Psoas muscle (tissue), 7 donors: ENCODE measurements at regions not wholly inside any gene's neighbourhood (a gene's known extent, or its start where the extent isn't known, plus 50 kb on each side); places are given as distances from the start of the nearest gene placed in this dataset.
"Not testable (repeated sequence)": the region's sequence is repeated elsewhere in the genome, so short reads cannot be mapped to it uniquely, and the experiment has no call there.

Source experiments
- ATAC-seq, 4 donors: fragments of 200-7000 bp; cut with Tn5 transposase; one replicate each; pipeline ENCODE4 v1.9.1; 2020; ENCODE audit warnings: moderate library complexity in 3 of 4, mild to moderate bottlenecking in 2 of 4
- DNase-seq, 2 donors: peaks; one replicate each; pipeline ENCODE4 v3.0.0-alpha.2; 2020
- H3K27ac ChIP-seq: fragments of 200-600 bp; one replicate; pipeline ENCODE4 v1.8.0; 2022
- H3K27me3 ChIP-seq, 3 donors: fragments of 200-600 bp in 1 of 3; one replicate each; pipeline versions ENCODE4 v1.6.1 to v1.8.0; 2013 to 2022; ENCODE audit warnings: low read length in 2 of 3, mild to moderate bottlenecking in 2 of 3, moderate library complexity in 1 of 3; ENCODE audit not compliant: insufficient read depth in 3 of 3
- H3K36me3 ChIP-seq, 2 donors: fragments of 200-600 bp in 1 of 2; one replicate each; pipeline versions ENCODE4 v1.6.1 to v1.8.0; 2013 to 2022; ENCODE audit warnings: low read depth in 1 of 2, mild to moderate bottlenecking in 1 of 2, moderate library complexity in 1 of 2; ENCODE audit not compliant: insufficient read depth in 1 of 2
- H3K4me1 ChIP-seq: fragments of 200-600 bp; one replicate; pipeline ENCODE4 v1.8.0; 2022
- H3K4me3 ChIP-seq: fragments of 200-600 bp; one replicate; pipeline ENCODE4 v1.8.0; 2022; ENCODE audit warnings: mild to moderate bottlenecking
- H3K9me3 ChIP-seq: fragments of 200-600 bp; one replicate; pipeline ENCODE4 v1.8.0; 2022
- CTCF ChIP-seq: fragments of 200-600 bp; IDR thresholded peaks from one replicate; pipeline ENCODE4 v1.8.0; 2022; ENCODE audit warnings: antibody characterized with exemption
- WGBS, 3 donors: extraction: QIAGEN DNeasy Blood & Tissue Kit; methylation state at CpG; one replicate each; pipeline versions ENCODE4 v1.1.6 to v1.1.7; 2013; 5-methylcytosine and 5-hydroxymethylcytosine counted together
- intact Hi-C, 2 donors: fragments of 100-400 bp; cut with DNase I; formaldehyde crosslinking; loops; one replicate each; pipeline versions ENCODE4 v1.11.0 to v1.14.2; 2022
- donor health status: healthy with polysubstance abuse.
- donor health status: DM: no; HTN: no; CAD: no; lungs with moderate emphysema.
- donor health status: Bipolar disorder and iron deficiency.
- donor health status: healthy.
- donor health status: DM: yes; HTN: yes; CAD: no.
- donor health status: DM: no; HTN: no; CAD: no.
- donor health status: DM: yes; HTN: yes; CAD: no.

GRCh38 chr1:172837816-172838679 lies 179.1 kb downstream of the FASLG start:
- 76 to 87% (median 78%) methylated on average over 6 of the region's 6 CpGs for WGBS, 3 donors
- ATAC-seq (no peak), DNase-seq (no peak)
- H3K27ac ChIP-seq: no peak overlapping the region
- intact Hi-C loops: no loop called here
- H3K27me3 ChIP-seq: no peaks in the 10 kb centered on the region
- no peaks in the 10 kb centered on the region for H3K36me3 ChIP-seq
- no peaks in the 10 kb centered on the region for H3K4me1 ChIP-seq
- no peak overlapping the region for H3K4me3 ChIP-seq
- H3K9me3 ChIP-seq: no peaks in the 10 kb centered on the region
- no peak for TF ChIP-seq CTCF

- DNase-seq: no peak
- no peaks in the 10 kb centered on the region for H3K4me1 ChIP-seq
- ATAC-seq: no peak
- WGBS, 3 donors: 87 to 89% (median 88%) methylated on average over 4 of the region's 4 CpGs
- H3K4me3 ChIP-seq: no peak overlapping the region
- TF ChIP-seq CTCF: no peak
- H3K27ac ChIP-seq: no peak overlapping the region
- intact Hi-C loops: no loop called here
- no peaks in the 10 kb centered on the region for H3K9me3 ChIP-seq
- no peaks in the 10 kb centered on the region for H3K27me3 ChIP-seq
- H3K36me3 ChIP-seq: no peaks in the 10 kb centered on the region
Measured at GRCh38 chr1:172838680-172839313, 179.9 kb downstream of the FASLG start.

GRCh38 chr1:172839639-172840038 lies 180.7 kb downstream of the FASLG start:
- H3K4me3 ChIP-seq, ATAC-seq, H3K27me3 ChIP-seq, H3K27ac ChIP-seq, H3K36me3 ChIP-seq, intact Hi-C loops, H3K4me1 ChIP-seq, DNase-seq, H3K9me3 ChIP-seq: not testable (repeated sequence)
- 92 to 96% (median 95%) methylated on average over 8 of the region's 8 CpGs for WGBS, 3 donors

- Histone ChIP-seq H3K9me3 (no peaks in the 10 kb centered on the region), H3K27me3 (no peaks in the 10 kb centered on the region), H3K4me1 (no peaks in the 10 kb centered on the region), H3K4me3 (no peak overlapping the region), H3K36me3 (no peaks in the 10 kb centered on the region), H3K27ac (no peak overlapping the region)
- DNase-seq: no peak
- no peak for TF ChIP-seq CTCF
- intact Hi-C loops: no loop called here
- ATAC-seq: no peak
- 30 to 38% (median 33%) methylated on average over 2 of the region's 2 CpGs for WGBS, 3 donors
Measured at GRCh38 chr1:172843444-172843843, 184.5 kb downstream of the FASLG start.

- DNase-seq: no peak
- Histone ChIP-seq H3K9me3 (no peaks in the 10 kb centered on the region), H3K27ac (no peak overlapping the region), H3K36me3 (no peaks in the 10 kb centered on the region), H3K4me3 (no peak overlapping the region), H3K27me3 (no peaks in the 10 kb centered on the region), H3K4me1 (no peaks in the 10 kb centered on the region)
- intact Hi-C loops: no loop called here
- 31 to 59% (median 47%) methylated on average over 2 of the region's 2 CpGs for WGBS, 3 donors
- TF ChIP-seq CTCF: no peak
- ATAC-seq: no peak
Measured at GRCh38 chr1:172845371-172845770, 186.5 kb downstream of the FASLG start.
